ENCODE measurements at regions not wholly inside any gene's neighbourhood (a gene's known extent, or its start where the extent isn't known, plus 50 kb on each side); places are given as distances from the start of the nearest gene placed in this dataset.
"Not testable (repeated sequence)": the region's sequence is repeated elsewhere in the genome, so short reads cannot be mapped to it uniquely, and the experiment has no call there.

DNA sequence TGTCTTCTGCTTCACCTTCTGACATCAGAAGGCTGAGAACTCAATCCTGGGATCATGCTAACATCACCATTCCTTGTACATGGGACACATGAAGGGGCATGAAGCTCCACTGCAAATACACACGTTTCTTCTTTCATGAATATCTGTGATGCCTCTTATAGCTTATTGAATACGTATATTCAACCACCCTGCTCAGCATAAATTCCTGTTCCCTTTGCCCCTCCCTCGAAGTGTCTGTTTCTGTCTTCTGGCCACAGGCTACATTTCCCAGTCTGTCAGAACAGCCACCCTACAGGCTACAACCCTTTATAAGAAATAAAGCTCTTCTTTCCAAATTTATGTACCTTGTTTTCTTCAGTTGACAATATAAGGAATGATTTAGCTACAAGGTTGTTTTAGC lies 201.3 kb upstream of the STS start:
- Histone ChIP-seq H3K27me3 (ENCODE audit: insufficient read depth in 3 of 3, low read length in 2 of 3) (no peaks in the 10 kb centered on the region), H3K4me3 (no peak overlapping the region), H3K9me3 (peaks cover 4% of the 10 kb centered on the region), H3K27ac (no peak overlapping the region), H3K4me1 (no peaks in the 10 kb centered on the region), H3K36me3 (ENCODE audit: insufficient read depth in 1 of 2, low read depth in 1 of 2) (no peaks in the 10 kb centered on the region)
- intact Hi-C loops (cut with DNase I) = no loop called here
- DNase-seq (no peak), ATAC-seq (no peak)
- WGBS, 3 donors = 71 to 83% (median 83%) methylated on average over 3 of the region's 3 CpGs
- no peak for TF ChIP-seq CTCF (IDR thresholded peaks at IDR 0.05)

DNA sequence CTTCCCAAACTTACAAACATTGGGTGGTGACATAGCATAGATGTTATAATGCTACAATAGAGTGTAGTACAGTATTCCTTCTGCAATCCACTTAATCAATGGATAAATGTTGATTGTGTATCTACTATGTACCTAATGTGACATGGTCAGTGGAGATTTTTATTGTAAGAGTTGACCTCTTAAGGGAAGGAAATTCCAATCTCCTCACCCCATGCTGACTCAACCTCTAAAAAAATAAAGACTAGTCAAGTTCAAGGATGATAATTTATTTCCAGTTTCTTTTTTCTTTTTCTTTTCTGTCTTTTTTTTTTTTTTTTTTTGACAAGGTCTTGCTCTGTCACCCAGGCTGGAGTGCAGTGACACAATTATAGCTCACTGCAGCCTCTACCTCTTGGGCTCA lies 206.5 kb upstream of the STS start:
- Histone ChIP-seq H3K4me1 (no peaks in the 10 kb centered on the region), H3K27me3 (ENCODE audit: insufficient read depth in 3 of 3, low read length in 2 of 3) (no peaks in the 10 kb centered on the region), H3K27ac (no peak overlapping the region), H3K4me3 (no peak overlapping the region), H3K36me3 (ENCODE audit: insufficient read depth in 1 of 2, low read depth in 1 of 2) (no peaks in the 10 kb centered on the region), H3K9me3 (no peaks in the 10 kb centered on the region)
- no peak for DNase-seq
- ATAC-seq = no peak
- TF ChIP-seq CTCF (IDR thresholded peaks at IDR 0.05) = no peak
- intact Hi-C loops (cut with DNase I) = no loop called here

- H3K36me3 ChIP-seq (ENCODE audit: insufficient read depth in 1 of 2, low read depth in 1 of 2); ATAC-seq; H3K27ac ChIP-seq; DNase-seq; H3K9me3 ChIP-seq; H3K4me3 ChIP-seq; intact Hi-C loops (cut with DNase I); H3K27me3 ChIP-seq (ENCODE audit: insufficient read depth in 3 of 3, low read length in 2 of 3); H3K4me1 ChIP-seq: not testable (repeated sequence)
- WGBS, 3 donors = 86 to 98% (median 91%) methylated on average over 5 to 7 of the region's 9 CpGs
Observed at GRCh38 chrX:6932942-6933341, 214.6 kb upstream of the STS start.

DNA sequence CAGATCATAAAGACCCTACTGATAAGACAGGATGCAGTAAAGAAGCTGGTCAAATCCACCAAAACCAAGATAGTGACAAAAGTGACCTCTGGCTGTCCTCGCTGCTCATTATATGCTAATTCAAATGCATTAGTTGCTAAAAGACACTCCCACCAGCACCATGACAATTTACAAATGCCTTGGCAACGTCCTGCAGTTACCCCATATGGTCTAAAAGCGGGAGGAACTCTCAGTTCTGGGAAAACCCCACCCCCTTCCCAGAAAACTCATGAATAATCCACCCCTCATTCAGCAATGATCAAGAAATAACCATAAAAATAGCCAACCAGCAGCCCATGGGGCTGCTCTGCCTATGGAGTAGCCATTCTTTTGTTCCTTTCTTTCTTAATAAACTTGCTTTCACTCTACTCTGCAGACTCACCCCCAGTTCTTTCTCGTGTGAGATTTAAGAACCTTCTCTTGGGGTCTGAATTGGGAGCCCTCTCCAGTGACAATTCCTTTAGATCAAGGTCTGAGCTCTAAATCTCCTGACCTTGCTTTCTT lies 217.1 kb upstream of the STS start:
- no peaks in the 10 kb centered on the region for H3K4me1 ChIP-seq
- intact Hi-C loops (cut with DNase I) = no loop called here
- H3K27ac ChIP-seq = no peak overlapping the region
- no peak for TF ChIP-seq CTCF (IDR thresholded peaks at IDR 0.05)
- peaks cover 0 to 3% (median 0%) of the 10 kb centered on the region in 3 donors for H3K27me3 ChIP-seq (ENCODE audit: insufficient read depth in 3 of 3, low read length in 2 of 3)
- no peak for ATAC-seq
- H3K9me3 ChIP-seq = no peaks in the 10 kb centered on the region
- H3K36me3 ChIP-seq (ENCODE audit: insufficient read depth in 1 of 2, low read depth in 1 of 2) = no peaks in the 10 kb centered on the region
- H3K4me3 ChIP-seq = no peak overlapping the region
- DNase-seq = no peak
- 38 to 47% (median 43%) methylated on average over 4 of the region's 4 CpGs for WGBS, 3 donors

GRCh38 chrX:6924443-6925077 lies 223.0 kb upstream of the STS start:
- WGBS, 3 donors = 87 to 88% (median 88%) methylated on average over 8 of the region's 8 CpGs
- intact Hi-C loops (cut with DNase I) = no loop called here
- no peaks in the 10 kb centered on the region for H3K9me3 ChIP-seq
- no peaks in the 10 kb centered on the region for H3K36me3 ChIP-seq (ENCODE audit: insufficient read depth in 1 of 2, low read depth in 1 of 2)
- no peak for DNase-seq
- no peaks in the 10 kb centered on the region for H3K4me1 ChIP-seq
- no peak for TF ChIP-seq CTCF (IDR thresholded peaks at IDR 0.05)
- H3K27ac ChIP-seq = no peak overlapping the region
- ATAC-seq = no peak
- no peaks in the 10 kb centered on the region for H3K27me3 ChIP-seq (ENCODE audit: insufficient read depth in 3 of 3, low read length in 2 of 3)
- H3K4me3 ChIP-seq = no peak overlapping the region
